Endothelial cell of umbilical vein (primary cell): ENCODE measurements at regions not wholly inside any gene's neighbourhood (a gene's known extent, or its start where the extent isn't known, plus 50 kb on each side); places are given as distances from the start of the nearest gene placed in this dataset.

Experiments used
- BruUV-seq: library from RNA; stranded (reverse); fragments of 400-500 nt; replicated peaks from 2 replicates; lab custom pipeline; 2021; lab: Mats Ljungman, UMichigan
- CTCF ChIA-PET: fragments of 300-600, 350-600 bp; sonication (Branson Sonifier 250); formaldehyde crosslinking; loops from one replicate; lab custom pipeline; 2021; ENCODE audit warnings: antibody characterized with exemption, inconsistent platforms; lab: Charles Lee
- POLR2A ChIA-PET: fragments of 300-600, 350-600 bp; sonication (Branson Sonifier 250); formaldehyde crosslinking; loops from one replicate; lab custom pipeline; 2021; ENCODE audit warnings: antibody characterized with exemption, inconsistent platforms; lab: Charles Lee
- DNase-seq: peaks from one replicate; pipeline ENCODE4 v3.0.0-alpha.2; 2011; ENCODE audit warnings: low read depth, low spot score
- FAIRE-seq: peaks from 2 replicates; lab custom pipeline; 2011; peaks lifted over from hg19 to GRCh38; lab: Jason Lieb, UNC
- H2AFZ ChIP-seq: 2 replicates; pipeline ENCODE4 v1.6.0; 2012; ENCODE audit warnings: low read depth, low read length, control low read depth, inconsistent platforms
- H3K27ac ChIP-seq: 2 replicates; pipeline ENCODE4 v1.5.1; 2011; ENCODE audit warnings: low read depth, mild to moderate bottlenecking, control low read depth, low read length, moderate library complexity; ENCODE audit not compliant: insufficient read depth
- H3K27me3 ChIP-seq, 2 experiments: 2 replicates each; pipeline versions ENCODE4 v1.6.0 to v1.6.1; 2011; ENCODE audit warnings: low read length in 2 of 2, mixed read lengths in 1 of 2; ENCODE audit not compliant: control insufficient read depth in 2 of 2, insufficient read depth in 2 of 2
- H3K36me3 ChIP-seq, 2 experiments: 2 replicates in 1 of 2; 3 replicates in 1 of 2; pipeline ENCODE4 v1.5.1; 2011; ENCODE audit warnings: low read length in 2 of 2, mild to moderate bottlenecking in 1 of 2, moderate library complexity in 1 of 2; ENCODE audit not compliant: control insufficient read depth in 2 of 2, insufficient read depth in 2 of 2; ENCODE audit errors: extremely low read depth in 1 of 2
- H3K4me1 ChIP-seq: 3 replicates; pipeline ENCODE4 v1.5.1; 2011; ENCODE audit warnings: mild to moderate bottlenecking, low read length; ENCODE audit not compliant: control insufficient read depth, insufficient read depth; ENCODE audit errors: extremely low read depth
- H3K4me2 ChIP-seq: 2 replicates; pipeline ENCODE4 v1.6.1; 2011; ENCODE audit warnings: low read length, control low read depth, mixed read lengths; ENCODE audit not compliant: insufficient read depth
- H3K4me3 ChIP-seq, 3 experiments: fragments of 200-600 bp in 1 of 3; sonication (generic), shearing (Covaris generic) in 1 of 3; replicated peaks in 1 of 3; 2 replicates each; pipeline ENCODE4 v1.5.1; 2011 to 2016; ENCODE audit warnings: control low read depth in 3 of 3, low read length in 3 of 3, mild to moderate bottlenecking in 2 of 3, inconsistent platforms in 1 of 3, low read depth in 1 of 3, moderate library complexity in 1 of 3; ENCODE audit not compliant: insufficient read depth in 1 of 3
- H3K79me2 ChIP-seq: 2 replicates; pipeline ENCODE4 v1.6.0; 2012; ENCODE audit warnings: low read length, inconsistent platforms; ENCODE audit not compliant: control insufficient read depth, insufficient read depth
- H3K9ac ChIP-seq: replicated peaks from 2 replicates; pipeline ENCODE3; 2011; ENCODE audit warnings: low read length, control low read depth; ENCODE audit not compliant: insufficient read depth; ENCODE audit errors: extremely low read depth
- H3K9me1 ChIP-seq: replicated peaks from 3 replicates; pipeline ENCODE4 v1.6.0; 2011; ENCODE audit warnings: mild to moderate bottlenecking, low read length; ENCODE audit not compliant: control insufficient read depth, insufficient read depth; ENCODE audit errors: extremely low read depth
- H3K9me3 ChIP-seq: replicated peaks from 2 replicates; pipeline ENCODE4 v1.5.1; 2012; ENCODE audit warnings: low read length, inconsistent platforms; ENCODE audit not compliant: control insufficient read depth, insufficient read depth
- H4K20me1 ChIP-seq: replicated peaks from 2 replicates; pipeline ENCODE3; 2011; ENCODE audit warnings: mild to moderate bottlenecking, low read length; ENCODE audit not compliant: control insufficient read depth, insufficient read depth; ENCODE audit errors: extremely low read depth
- CTCF ChIP-seq, 2 donors: IDR thresholded peaks; 1 replicate in 1 of 2; 2 replicates in 1 of 2; pipeline ENCODE4 v1.5.1; 2011; ENCODE audit warnings: low read length in 2 of 2, mild to moderate bottlenecking in 2 of 2, moderate library complexity in 2 of 2, control low read depth in 1 of 2, inconsistent platforms in 1 of 2, low read depth in 1 of 2; ENCODE audit not compliant: insufficient read depth in 1 of 2; ENCODE audit errors: extremely low read depth in 1 of 2
- EZH2 ChIP-seq: IDR thresholded peaks from 2 replicates; pipeline ENCODE4 v1.6.1; 2012; ENCODE audit warnings: borderline replicate concordance, low read depth, mild to moderate bottlenecking, moderate library complexity, low read length, inconsistent platforms; ENCODE audit not compliant: severe bottlenecking
- GATA2 ChIP-seq: IDR thresholded peaks from 2 replicates; pipeline ENCODE4 v1.7.0; 2011; ENCODE audit warnings: low read depth, mild to moderate bottlenecking, moderate library complexity, mixed read lengths, low read length; ENCODE audit not compliant: insufficient read length, insufficient read depth
- JUN ChIP-seq: IDR thresholded peaks from 2 replicates; pipeline ENCODE4 v1.6.1; 2011; ENCODE audit warnings: borderline replicate concordance, low read depth; ENCODE audit not compliant: insufficient read length, insufficient read depth
- MAX ChIP-seq: IDR thresholded peaks from 2 replicates; pipeline ENCODE4 v1.6.1; 2011; ENCODE audit not compliant: insufficient read depth, insufficient read length
- MYC ChIP-seq: IDR thresholded peaks from one replicate; pipeline ENCODE4 v1.6.1; 2011; ENCODE audit warnings: mild to moderate bottlenecking, low read depth, low read length
- POLR2A ChIP-seq: IDR thresholded peaks from 2 replicates; pipeline ENCODE4 v1.6.1; 2012; ENCODE audit warnings: low read depth, mild to moderate bottlenecking, control low read depth, low read length
- POLR2AphosphoS5 ChIP-seq: IDR thresholded peaks from 2 replicates; pipeline ENCODE4 v1.6.1; 2012; ENCODE audit warnings: low read depth, mild to moderate bottlenecking, control low read depth, low read length, moderate library complexity; ENCODE audit not compliant: insufficient read depth
- dilution Hi-C: fragments of 300-500 bp; cut with MboI; formaldehyde crosslinking; loops from one replicate; pipeline ENCODE4 v1.15.0; 2019; ENCODE audit warnings: low sequenced_read_pairs; ENCODE audit not compliant: extremely low pct_ligation_motif_present
- intact Hi-C: fragments of 100-400 bp; cut with micrococcal nuclease; formaldehyde crosslinking; loops from one replicate; pipeline ENCODE4 v1.10.0; 2022

GRCh38 chr1:80533775-80534334 lies 1266.9 kb upstream of the ADGRL2 start:
- CTCF ChIA-PET, result no interaction called here
- no peak for FAIRE-seq
- H2AFZ ChIP-seq, result no peak overlapping the region

More at GRCh38 chr1:80533775-80534334, 1266.9 kb upstream of the ADGRL2 start:
- DNase-seq, result no peak
- dilution Hi-C loops (no loop called here), intact Hi-C loops (no loop called here)
- no peak overlapping the region for H3K9ac ChIP-seq
- no peaks in the 10 kb centered on the region for H4K20me1 ChIP-seq
- no peaks in the 10 kb centered on the region for H3K9me3 ChIP-seq
- POLR2A ChIA-PET, result no interaction called here
- no peaks in the 10 kb centered on the region for H3K36me3 ChIP-seq
- no peaks in the 10 kb centered on the region for H3K4me1 ChIP-seq
- H3K27me3 ChIP-seq, result no peaks in the 10 kb centered on the region
- no peak overlapping the region for H3K4me2 ChIP-seq
- H3K27ac ChIP-seq, result no peak overlapping the region
- no peaks in the 10 kb centered on the region for H3K79me2 ChIP-seq
- H3K4me3 ChIP-seq, result no peak overlapping the region
- TF ChIP-seq JUN (no peak), MYC (no peak), EZH2 (no peak), MAX (no peak), CTCF (IDR thresholded peaks at IDR 0.05; ENCODE audit: extremely low read depth in 1 of 2, insufficient read depth in 1 of 2, low read depth in 1 of 2, low read length in 2 of 2) (no peak), POLR2A (no peak), GATA2 (no peak), POLR2AphosphoS5 (no peak)
- H3K9me1 ChIP-seq, result no peaks in the 10 kb centered on the region
- BruUV-seq, result no TSS peak
